GM13976 (cell line): ENCODE measurements at regions not wholly inside any gene's neighbourhood (a gene's known extent, or its start where the extent isn't known, plus 50 kb on each side); places are given as distances from the start of the nearest gene placed in this dataset.

Source experiments
- DNase-seq: peaks from one replicate; pipeline ENCODE4 v3.0.0; 2012; ENCODE audit warnings: low spot score
- in situ Hi-C: fragments of 300-500 bp; cut with MboI; formaldehyde crosslinking; loops from one replicate; pipeline ENCODE4 v1.12.0; 2022; ENCODE audit warnings: low sequenced_read_pairs, mixed read lengths, inconsistent platforms; ENCODE audit not compliant: unreplicated experiment
- TF ChIP-seq, protein P1 (sequence below): IDR thresholded peaks from 2 replicates; pipeline ENCODE4 v1.5.1; 2012; ENCODE audit warnings: borderline replicate concordance, mild to moderate bottlenecking; ENCODE audit not compliant: insufficient read depth; ENCODE audit errors: extremely low read depth, missing control alignments, control extremely low read depth

- no peak for DNase-seq
- in situ Hi-C loops: no loop called here
- TF ChIP-seq, protein P1, sequence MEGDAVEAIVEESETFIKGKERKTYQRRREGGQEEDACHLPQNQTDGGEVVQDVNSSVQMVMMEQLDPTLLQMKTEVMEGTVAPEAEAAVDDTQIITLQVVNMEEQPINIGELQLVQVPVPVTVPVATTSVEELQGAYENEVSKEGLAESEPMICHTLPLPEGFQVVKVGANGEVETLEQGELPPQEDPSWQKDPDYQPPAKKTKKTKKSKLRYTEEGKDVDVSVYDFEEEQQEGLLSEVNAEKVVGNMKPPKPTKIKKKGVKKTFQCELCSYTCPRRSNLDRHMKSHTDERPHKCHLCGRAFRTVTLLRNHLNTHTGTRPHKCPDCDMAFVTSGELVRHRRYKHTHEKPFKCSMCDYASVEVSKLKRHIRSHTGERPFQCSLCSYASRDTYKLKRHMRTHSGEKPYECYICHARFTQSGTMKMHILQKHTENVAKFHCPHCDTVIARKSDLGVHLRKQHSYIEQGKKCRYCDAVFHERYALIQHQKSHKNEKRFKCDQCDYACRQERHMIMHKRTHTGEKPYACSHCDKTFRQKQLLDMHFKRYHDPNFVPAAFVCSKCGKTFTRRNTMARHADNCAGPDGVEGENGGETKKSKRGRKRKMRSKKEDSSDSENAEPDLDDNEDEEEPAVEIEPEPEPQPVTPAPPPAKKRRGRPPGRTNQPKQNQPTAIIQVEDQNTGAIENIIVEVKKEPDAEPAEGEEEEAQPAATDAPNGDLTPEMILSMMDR: no peak
Observed at GRCh38 chr1:38525343-38526043, 334.1 kb downstream of the RRAGC start.

- in situ Hi-C loops: no loop called here
- DNase-seq: no peak
- TF ChIP-seq, protein P1: no peak
Observed at GRCh38 chr1:38524025-38524641, 335.4 kb downstream of the RRAGC start.

GRCh38 chr1:38523568-38523939 lies 336.0 kb downstream of the RRAGC start:
- TF ChIP-seq, protein P1: no peak
- in situ Hi-C loops: no loop called here
- DNase-seq: no peak

GRCh38 chr1:38522915-38523567 lies 336.5 kb downstream of the RRAGC start:
- in situ Hi-C loops: no loop called here
- no peak for DNase-seq
- TF ChIP-seq, protein P1: no peak

DNA sequence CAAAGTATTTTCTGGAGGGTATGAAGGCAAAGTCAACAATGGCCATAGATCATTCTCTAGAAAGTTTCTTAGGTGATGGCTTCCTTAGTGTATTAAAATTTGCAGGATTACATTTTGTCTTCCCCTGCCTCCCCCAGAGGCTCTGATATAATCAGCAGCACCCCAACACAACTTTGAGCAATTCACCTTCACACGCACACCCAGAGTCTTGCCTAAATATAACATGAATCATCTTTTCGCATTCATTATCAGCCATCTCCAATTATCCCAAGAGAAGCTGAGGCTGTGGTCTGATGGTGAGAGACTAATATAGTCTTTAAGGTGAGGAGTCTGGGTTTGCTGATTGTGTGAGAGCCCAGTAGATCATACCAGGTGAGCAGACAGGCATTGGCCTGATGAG lies 343.0 kb downstream of the RRAGC start:
- in situ Hi-C loops: no loop called here
- TF ChIP-seq, protein P1: no peak
- no peak for DNase-seq

DNA sequence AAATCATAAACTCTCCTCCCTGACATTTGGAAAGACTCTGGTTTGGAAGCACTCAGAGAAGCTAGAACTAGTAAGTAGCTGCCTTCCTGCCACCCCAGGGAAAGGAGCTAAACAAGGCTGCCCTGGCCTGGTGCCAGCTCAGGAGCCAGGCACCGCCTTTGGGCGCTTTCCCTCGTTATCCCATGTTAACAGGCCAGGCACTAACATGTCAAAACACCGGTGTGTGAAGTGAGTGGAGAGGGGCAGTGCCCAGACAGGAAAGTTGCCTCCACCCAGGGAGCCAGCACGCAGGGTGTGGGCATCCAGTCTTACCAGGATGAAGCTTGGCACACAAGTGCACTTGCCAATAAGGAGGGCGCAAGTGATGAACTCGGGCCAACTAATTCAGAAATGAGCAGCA lies 346.8 kb downstream of the RRAGC start:
- TF ChIP-seq, protein P1: no peak
- in situ Hi-C loops: no loop called here
- DNase-seq: no peak
